GM12878 (cell line): ENCODE measurements at regions not wholly inside any gene's neighbourhood (a gene's known extent, or its start where the extent isn't known, plus 50 kb on each side); places are given as distances from the start of the nearest gene placed in this dataset.

Experiments used
- ATAC-seq: fragments of 200-7000 bp; cut with Tn5 transposase; 3 replicates; pipeline ENCODE4 v1.9.1; 2020; ENCODE audit warnings: mild to moderate bottlenecking, moderate library complexity
- BruUV-seq: library from RNA; stranded (reverse); fragments of 400-500 nt; replicated peaks from 2 replicates; lab custom pipeline; 2021; lab: Mats Ljungman, UMichigan
- CTCF ChIA-PET: fragments of 300-600 bp; sonication (Branson Sonifier 250); formaldehyde crosslinking; extraction: SDS; loops from one replicate; lab custom pipeline; 2021; ENCODE audit warnings: inconsistent platforms; lab: Yijun Ruan, JAX
- POLR2A ChIA-PET: fragments of 350-600 bp; formaldehyde crosslinking; extraction: SDS; loops from one replicate; lab custom pipeline; 2021; ENCODE audit warnings: inconsistent platforms; lab: Charles Lee
- RAD21 ChIA-PET: fragments of 300-600 bp; sonication (Branson Sonifier 250); formaldehyde crosslinking; loops from one replicate; lab custom pipeline; 2023; ENCODE audit warnings: antibody characterized with exemption; ENCODE audit not compliant: unreplicated experiment; lab: Charles Lee
- SMC1A ChIA-PET: fragments of 300-600 bp; sonication (Branson Sonifier 250); formaldehyde crosslinking; loops from one replicate; lab custom pipeline; 2023; ENCODE audit not compliant: unreplicated experiment, uncharacterized antibody; lab: Charles Lee
- DNase-seq: peaks from one replicate; pipeline ENCODE4 v3.0.0-alpha.2; 2011; ENCODE audit warnings: low read depth, low spot score
- FAIRE-seq: peaks from 3 replicates; lab custom pipeline; 2011; peaks lifted over from hg19 to GRCh38; lab: Jason Lieb, UNC
- H2AFZ ChIP-seq: 2 replicates; pipeline ENCODE4 v1.6.0; 2011; ENCODE audit warnings: low read depth, low read length, control low read depth; ENCODE audit not compliant: control insufficient read depth
- H3K27ac ChIP-seq: 2 replicates; pipeline ENCODE4 v1.5.1; 2011; ENCODE audit warnings: control low read depth; ENCODE audit not compliant: control insufficient read depth, insufficient read depth
- H3K27me3 ChIP-seq, 2 experiments: replicated peaks in 1 of 2; 2 replicates each; pipeline versions ENCODE4 v1.6.0 to v1.6.1; 2011; ENCODE audit warnings: low read length in 1 of 2; ENCODE audit not compliant: control insufficient read depth in 2 of 2, insufficient read depth in 2 of 2
- H3K36me3 ChIP-seq, 2 experiments: 2 replicates each; pipeline ENCODE4 v1.5.1; 2011; ENCODE audit warnings: low read length in 1 of 2; ENCODE audit not compliant: control insufficient read depth in 2 of 2, insufficient read depth in 2 of 2
- H3K4me1 ChIP-seq: 2 replicates; pipeline ENCODE4 v1.6.1; 2011; ENCODE audit warnings: mild to moderate bottlenecking, low read length, moderate library complexity, mixed read lengths; ENCODE audit not compliant: control insufficient read depth, insufficient read depth
- H3K4me2 ChIP-seq: 2 replicates; pipeline ENCODE4 v1.6.0; 2011; ENCODE audit warnings: control low read depth; ENCODE audit not compliant: control insufficient read depth, insufficient read depth
- H3K4me3 ChIP-seq: fragments of 200-600 bp; sonication (generic); 2 replicates; pipeline ENCODE4 v1.5.1; 2016
- H3K79me2 ChIP-seq: 2 replicates; pipeline ENCODE4 v1.6.0; 2011; ENCODE audit warnings: low read length; ENCODE audit not compliant: control insufficient read depth, insufficient read depth
- H3K9ac ChIP-seq: 2 replicates; pipeline ENCODE4 v1.8.0; 2011; ENCODE audit warnings: low read length, control low read depth, mixed read lengths; ENCODE audit not compliant: control insufficient read depth, insufficient read depth
- H3K9me3 ChIP-seq: replicated peaks from 3 replicates; pipeline ENCODE4 v1.5.1; 2011; ENCODE audit warnings: mild to moderate bottlenecking, low read length; ENCODE audit not compliant: control insufficient read depth, insufficient read depth
- H4K20me1 ChIP-seq: 2 replicates; pipeline ENCODE4 v1.6.0; 2011; ENCODE audit not compliant: control insufficient read depth, insufficient read depth
- CHD4 ChIP-seq: fragments of 200-600 bp; sonication (generic); IDR thresholded peaks from 2 replicates; pipeline ENCODE4 v1.6.1; 2016; ENCODE audit warnings: mild to moderate bottlenecking
- E2F4 ChIP-seq: IDR thresholded peaks from 2 replicates; pipeline ENCODE4 v1.6.1; 2012; ENCODE audit warnings: low read depth, low read length, improper control_type of control experiment
- HDAC2 ChIP-seq: fragments of 200-600 bp; sonication (generic); IDR thresholded peaks from 2 replicates; pipeline ENCODE4 v1.6.1; 2017
- LARP7 ChIP-seq: fragments of 450-650 bp; IDR thresholded peaks from 2 replicates; pipeline ENCODE4 v1.6.1; 2017; ENCODE audit warnings: mild to moderate bottlenecking
- NR2C2 ChIP-seq: IDR thresholded peaks from 2 replicates; pipeline ENCODE4 v1.6.1; 2011; ENCODE audit warnings: borderline replicate concordance, low read depth; ENCODE audit not compliant: control insufficient read depth, insufficient read length
- SREBF1 ChIP-seq: IDR thresholded peaks from 2 replicates; pipeline ENCODE4 v1.6.1; 2012; ENCODE audit warnings: mild to moderate bottlenecking, low read length
- ZBTB40 ChIP-seq: fragments of 450-650 bp; IDR thresholded peaks from 2 replicates; pipeline ENCODE4 v1.6.1; 2016; ENCODE audit warnings: mild to moderate bottlenecking, moderate library complexity, borderline replicate concordance
- ZNF274 ChIP-seq: IDR thresholded peaks from one replicate; pipeline ENCODE4 v1.8.0; 2011; ENCODE audit not compliant: insufficient read length, insufficient read depth
- ZSCAN29 ChIP-seq: fragments of 450-650 bp; IDR thresholded peaks from 2 replicates; pipeline ENCODE4 v1.6.1; 2017; ENCODE audit warnings: mild to moderate bottlenecking, moderate library complexity
- WGBS: methylation state at CpG from one replicate; pipeline ENCODE4 v1.1.6; 2016; ENCODE audit warnings: low lambda C conversion rate; ENCODE audit not compliant: insufficient replicate concordance, insufficient coverage; ENCODE audit errors: missing lambda C conversion rate; 5-methylcytosine and 5-hydroxymethylcytosine counted together
- in situ Hi-C: fragments of 300-500 bp; cut with MboI; formaldehyde crosslinking; loops from 9 replicates; pipeline ENCODE4 v1.14.3; 2018; ENCODE audit warnings: mixed read lengths
- intact Hi-C: fragments of 100-400 bp; cut with micrococcal nuclease; formaldehyde crosslinking; loops from one replicate; pipeline ENCODE4 v1.14.2; 2022; ENCODE audit not compliant: unreplicated experiment

GRCh38 chr5:171609806-171610452 is 175.7 kb upstream of the SMIM23 start (continued):
- no peak for TF ChIP-seq ZBTB40
- TF ChIP-seq SREBF1, result no peak

DNA sequence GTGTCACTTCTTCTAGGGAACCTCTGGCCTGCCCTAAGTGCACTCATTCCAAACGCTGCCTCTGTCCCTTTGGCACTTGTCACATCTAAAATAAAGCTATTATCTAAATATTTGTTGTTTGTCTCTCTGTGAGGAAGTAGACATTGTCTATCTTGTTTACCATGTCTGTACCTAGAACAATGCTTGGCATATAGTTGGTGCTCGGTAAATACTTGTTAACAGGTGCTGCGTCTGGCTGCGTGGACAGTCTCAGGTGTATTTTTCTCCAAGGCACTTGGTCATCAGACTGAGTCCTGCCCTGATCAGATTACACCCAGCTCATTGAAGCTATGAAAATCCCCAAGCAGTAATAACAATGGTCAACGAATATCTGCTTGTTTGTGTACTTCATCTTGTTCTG is 174.9 kb upstream of the SMIM23 start:
- intact Hi-C loops, result no loop called here
- H4K20me1 ChIP-seq, result no peaks in the 10 kb centered on the region
- no peak for TF ChIP-seq HDAC2
- no peak for TF ChIP-seq SREBF1
- no peak for TF ChIP-seq CHD4
- TF ChIP-seq NR2C2, result no peak
- TF ChIP-seq E2F4, result no peak
- no peak for TF ChIP-seq LARP7
- no peak for TF ChIP-seq ZSCAN29
- TF ChIP-seq ZNF274, result no peak
- TF ChIP-seq, all 136 proteins: peak for 0
- DNase-seq (no peak), FAIRE-seq (no peak), ATAC-seq (no peak)
- Histone ChIP-seq H3K9ac (no peak overlapping the region), H3K27ac (no peak overlapping the region), H3K9me3 (no peaks in the 10 kb centered on the region; the same call in 2 of the 3 replicates), H3K4me2 (no peak overlapping the region), H2AFZ (no peak overlapping the region), H3K27me3 (no peaks in the 10 kb centered on the region; a peak in 1 of 4 replicates), H3K36me3 (no peaks in the 10 kb centered on the region), H3K4me1 (no peaks in the 10 kb centered on the region), H3K79me2 (no peaks in the 10 kb centered on the region), H3K4me3 (no peak overlapping the region)
- CTCF ChIA-PET, result interaction anchor here (1.1 kb wide), 1 partner anchor 128 kb away, joined by 3 read pairs; no protein-coding TSS in a partner anchor
- BruUV-seq, result no TSS peak
- RAD21 ChIA-PET, result no interaction called here
- POLR2A ChIA-PET, result no interaction called here
- SMC1A ChIA-PET, result no interaction called here
- WGBS, result 40% methylated on average over 5 of the region's 5 CpGs
- in situ Hi-C loops, result no loop called here
